HCT116 (cell line): ENCODE measurements at regions not wholly inside any gene's neighbourhood (a gene's known extent, or its start where the extent isn't known, plus 50 kb on each side); places are given as distances from the start of the nearest gene placed in this dataset.

Experiments
- CEBPB ChIP-seq: IDR thresholded peaks from 2 replicates; pipeline ENCODE4 v1.6.1; 2012; ENCODE audit warnings: low read depth
- EZH2 ChIP-seq: fragments of 200-600 bp; sonication (generic); IDR thresholded peaks from 2 replicates; pipeline ENCODE4 v1.6.1; 2017; ENCODE audit warnings: antibody characterized with exemption, mixed run types
- EZH2phosphoT487 ChIP-seq: fragments of 200-600 bp; IDR thresholded peaks from 2 replicates; pipeline ENCODE4 v1.6.1; 2018; ENCODE audit warnings: antibody characterized with exemption, borderline replicate concordance
- JUND ChIP-seq: IDR thresholded peaks from 2 replicates; pipeline ENCODE4 v1.6.1; 2012
- POLR2A ChIP-seq: IDR thresholded peaks from 2 replicates; pipeline ENCODE4 v1.7.0; 2011; ENCODE audit warnings: borderline replicate concordance; ENCODE audit not compliant: insufficient read depth, insufficient read length; ENCODE audit errors: extremely low read depth
- POLR2AphosphoS5 ChIP-seq: IDR thresholded peaks from 2 replicates; pipeline ENCODE4 v1.6.1; 2011; ENCODE audit warnings: mild to moderate bottlenecking, low read depth, low read length, moderate library complexity
- YY1 ChIP-seq: IDR thresholded peaks from 2 replicates; pipeline ENCODE4 v1.6.1; 2011; ENCODE audit warnings: low read length, low read depth, moderate library complexity, mild to moderate bottlenecking; ENCODE audit not compliant: insufficient replicate concordance; ENCODE audit errors: extremely low read depth
- ZFX ChIP-seq: fragments of 450-650 bp; IDR thresholded peaks from 2 replicates; pipeline ENCODE4 v1.6.1; 2017
- TF ChIP-seq, protein P1 (sequence below): IDR thresholded peaks from 2 replicates; pipeline ENCODE4 v1.6.1; 2012
- TF ChIP-seq, protein P2 (sequence below): IDR thresholded peaks from 2 replicates; pipeline ENCODE4 v1.6.1; 2012; ENCODE audit warnings: low read depth

DNA sequence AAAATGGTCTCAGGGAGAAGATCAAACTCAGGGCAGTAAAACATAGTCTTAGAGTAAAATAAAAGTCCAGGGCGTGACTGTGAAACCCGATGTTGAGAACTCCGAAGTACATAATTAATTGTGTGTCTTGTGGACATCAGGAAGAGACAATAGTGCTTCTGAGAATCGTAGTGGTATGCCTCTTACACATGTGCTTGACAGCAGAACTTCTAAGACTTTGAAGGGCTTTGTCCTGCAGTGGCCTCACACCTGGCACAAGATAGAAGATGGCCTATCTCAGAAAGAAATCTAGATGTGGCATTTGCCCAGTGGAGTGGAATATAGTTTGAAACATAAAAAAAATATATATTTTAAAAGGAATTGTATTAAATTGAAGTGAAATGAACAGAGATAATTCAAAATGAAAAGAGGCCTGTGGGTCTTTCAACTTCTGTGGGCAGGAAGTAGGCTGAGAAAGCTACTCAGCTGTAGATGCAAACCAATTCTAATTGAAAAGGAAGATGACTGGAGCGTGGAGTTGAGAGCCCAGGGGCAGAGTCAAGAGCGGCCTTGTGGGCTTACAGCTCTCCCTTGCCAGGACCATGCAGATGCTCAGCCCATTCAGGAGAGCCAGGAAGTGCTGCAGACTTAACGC, 468.4 kb downstream of the KDM4C start (continued):
- TF ChIP-seq EZH2 = no peak
- TF ChIP-seq POLR2AphosphoS5 = no peak
- TF ChIP-seq POLR2A = no peak
- TF ChIP-seq CEBPB = no peak
- TF ChIP-seq, protein P1, sequence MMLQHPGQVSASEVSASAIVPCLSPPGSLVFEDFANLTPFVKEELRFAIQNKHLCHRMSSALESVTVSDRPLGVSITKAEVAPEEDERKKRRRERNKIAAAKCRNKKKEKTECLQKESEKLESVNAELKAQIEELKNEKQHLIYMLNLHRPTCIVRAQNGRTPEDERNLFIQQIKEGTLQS = no peak
- no peak for TF ChIP-seq JUND
- no peak for TF ChIP-seq YY1
- TF ChIP-seq, protein P2, sequence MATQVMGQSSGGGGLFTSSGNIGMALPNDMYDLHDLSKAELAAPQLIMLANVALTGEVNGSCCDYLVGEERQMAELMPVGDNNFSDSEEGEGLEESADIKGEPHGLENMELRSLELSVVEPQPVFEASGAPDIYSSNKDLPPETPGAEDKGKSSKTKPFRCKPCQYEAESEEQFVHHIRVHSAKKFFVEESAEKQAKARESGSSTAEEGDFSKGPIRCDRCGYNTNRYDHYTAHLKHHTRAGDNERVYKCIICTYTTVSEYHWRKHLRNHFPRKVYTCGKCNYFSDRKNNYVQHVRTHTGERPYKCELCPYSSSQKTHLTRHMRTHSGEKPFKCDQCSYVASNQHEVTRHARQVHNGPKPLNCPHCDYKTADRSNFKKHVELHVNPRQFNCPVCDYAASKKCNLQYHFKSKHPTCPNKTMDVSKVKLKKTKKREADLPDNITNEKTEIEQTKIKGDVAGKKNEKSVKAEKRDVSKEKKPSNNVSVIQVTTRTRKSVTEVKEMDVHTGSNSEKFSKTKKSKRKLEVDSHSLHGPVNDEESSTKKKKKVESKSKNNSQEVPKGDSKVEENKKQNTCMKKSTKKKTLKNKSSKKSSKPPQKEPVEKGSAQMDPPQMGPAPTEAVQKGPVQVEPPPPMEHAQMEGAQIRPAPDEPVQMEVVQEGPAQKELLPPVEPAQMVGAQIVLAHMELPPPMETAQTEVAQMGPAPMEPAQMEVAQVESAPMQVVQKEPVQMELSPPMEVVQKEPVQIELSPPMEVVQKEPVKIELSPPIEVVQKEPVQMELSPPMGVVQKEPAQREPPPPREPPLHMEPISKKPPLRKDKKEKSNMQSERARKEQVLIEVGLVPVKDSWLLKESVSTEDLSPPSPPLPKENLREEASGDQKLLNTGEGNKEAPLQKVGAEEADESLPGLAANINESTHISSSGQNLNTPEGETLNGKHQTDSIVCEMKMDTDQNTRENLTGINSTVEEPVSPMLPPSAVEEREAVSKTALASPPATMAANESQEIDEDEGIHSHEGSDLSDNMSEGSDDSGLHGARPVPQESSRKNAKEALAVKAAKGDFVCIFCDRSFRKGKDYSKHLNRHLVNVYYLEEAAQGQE = no peak
- TF ChIP-seq ZFX = no peak
- TF ChIP-seq EZH2phosphoT487 = no peak
